SK-N-MC (cell line): ENCODE measurements at regions not wholly inside any gene's neighbourhood (a gene's known extent, or its start where the extent isn't known, plus 50 kb on each side); places are given as distances from the start of the nearest gene placed in this dataset.

Experiments
- DNase-seq: peaks from one replicate; pipeline ENCODE4 v3.0.0-alpha.2; 2011; ENCODE audit warnings: low read depth, low spot score
- H3K27ac ChIP-seq: fragments of 200-600 bp; sonication (generic); 2 replicates; pipeline ENCODE4 v1.5.1; 2016; ENCODE audit warnings: mixed run types
- H3K36me3 ChIP-seq: fragments of 200-600 bp; sonication (generic); 2 replicates; pipeline ENCODE4 v1.6.1; 2017; ENCODE audit warnings: antibody characterized with exemption, low read length, mixed read lengths; ENCODE audit not compliant: insufficient read depth
- H3K4me3 ChIP-seq: fragments of 200-600 bp; sonication (generic); 2 replicates; pipeline ENCODE4 v1.5.1; 2016
- H3K9ac ChIP-seq: fragments of 200-600 bp; sonication (generic); 2 replicates; pipeline ENCODE4 v1.8.0; 2017; ENCODE audit warnings: mixed run types, mixed read lengths; ENCODE audit not compliant: insufficient read length
- H3K9me3 ChIP-seq: fragments of 200-600 bp; sonication (generic); 2 replicates; pipeline ENCODE4 v1.6.1; 2017; ENCODE audit warnings: low read depth, mild to moderate bottlenecking, antibody characterized with exemption, low read length, moderate library complexity, mixed read lengths
- EZH2 ChIP-seq: fragments of 200-600 bp; sonication (generic); IDR thresholded peaks from one replicate; pipeline ENCODE4 v1.6.1; 2017; ENCODE audit warnings: antibody characterized with exemption
- FOXP2 ChIP-seq: optimal IDR thresholded peaks from 2 replicates; pipeline ENCODE3; 2011; ENCODE audit warnings: mild to moderate bottlenecking, moderate library complexity; ENCODE audit not compliant: insufficient read depth; ENCODE audit errors: extremely low read length, control extremely low read depth
- POLR2AphosphoS5 ChIP-seq: IDR thresholded peaks from 2 replicates; pipeline ENCODE4 v1.6.1; 2012; ENCODE audit warnings: mild to moderate bottlenecking, low read depth, low read length, borderline replicate concordance

DNA sequence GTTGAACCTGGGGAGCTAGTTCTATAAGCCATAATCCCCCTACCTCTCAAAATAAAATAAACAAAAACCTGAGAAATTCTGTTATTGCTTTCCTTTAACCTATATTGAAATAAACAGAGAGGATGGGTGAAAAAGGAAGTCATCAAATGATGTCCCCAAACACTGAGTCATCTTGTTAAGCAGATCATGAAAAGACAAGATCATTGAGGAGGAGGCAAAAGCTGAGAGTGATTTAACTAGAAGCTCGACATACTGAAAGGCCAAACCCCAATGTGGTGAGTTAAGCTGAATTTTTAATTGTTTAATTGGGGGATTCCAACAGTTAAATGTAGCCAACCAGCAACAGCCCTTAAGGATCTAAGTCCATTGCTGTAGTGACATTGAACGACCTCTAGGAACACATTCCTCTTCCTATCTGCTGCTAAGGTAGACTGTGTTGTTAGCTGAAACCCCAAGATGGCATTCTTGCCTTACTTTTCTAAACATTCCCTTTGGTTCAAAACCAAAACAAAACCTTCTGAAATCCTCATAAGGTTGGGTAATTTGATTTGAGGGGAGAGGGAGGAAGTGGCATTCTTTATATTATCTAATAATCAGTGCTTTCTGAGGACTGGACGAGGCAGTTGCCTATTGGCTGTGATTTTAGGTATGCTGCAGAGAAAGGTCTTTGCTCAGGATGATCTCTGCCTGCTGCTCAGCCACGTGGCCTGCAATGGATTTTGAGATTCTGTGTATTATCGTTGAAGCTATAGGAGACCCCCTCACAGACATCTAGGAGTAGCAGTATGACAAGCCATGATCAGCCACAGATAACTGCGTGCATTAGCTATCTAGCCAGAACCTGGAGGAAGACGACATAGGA, 62.7 kb upstream of the BNIP2 start:
- Histone ChIP-seq H3K9ac (no peak overlapping the region), H3K9me3 (no peaks in the 10 kb centered on the region)
- DNase-seq, result peak; percentile 6

GRCh38 chr15:59746777-59747176, 57.7 kb upstream of the BNIP2 start:
- H3K9ac ChIP-seq, result no peak overlapping the region
- H3K36me3 ChIP-seq, result no peaks in the 10 kb centered on the region
- H3K27ac ChIP-seq, result no peak overlapping the region
- TF ChIP-seq EZH2 (no peak), POLR2AphosphoS5 (no peak), FOXP2 (no peak)
- H3K4me3 ChIP-seq, result no peak overlapping the region
- H3K9me3 ChIP-seq, result no peaks in the 10 kb centered on the region
- no peak for DNase-seq

More for the DNA sequence above, 62.7 kb upstream of the BNIP2 start:
- H3K4me3 ChIP-seq, result no peak overlapping the region
- H3K27ac ChIP-seq, result no peak overlapping the region
- H3K36me3 ChIP-seq, result no peaks in the 10 kb centered on the region
- TF ChIP-seq POLR2AphosphoS5 (no peak), FOXP2 (no peak), EZH2 (no peak)

GRCh38 chr15:59741274-59741906, 52.3 kb upstream of the BNIP2 start:
- no peaks in the 10 kb centered on the region for H3K36me3 ChIP-seq
- no peak for TF ChIP-seq POLR2AphosphoS5
- TF ChIP-seq FOXP2, result no peak
- no peak overlapping the region for H3K9ac ChIP-seq
- no peaks in the 10 kb centered on the region for H3K9me3 ChIP-seq
- no peak for DNase-seq
- H3K4me3 ChIP-seq, result 0 out of 2 replicates have a peak overlapping the region, but pooled peaks have one; percentile 1
- H3K27ac ChIP-seq, result no peak overlapping the region

DNA sequence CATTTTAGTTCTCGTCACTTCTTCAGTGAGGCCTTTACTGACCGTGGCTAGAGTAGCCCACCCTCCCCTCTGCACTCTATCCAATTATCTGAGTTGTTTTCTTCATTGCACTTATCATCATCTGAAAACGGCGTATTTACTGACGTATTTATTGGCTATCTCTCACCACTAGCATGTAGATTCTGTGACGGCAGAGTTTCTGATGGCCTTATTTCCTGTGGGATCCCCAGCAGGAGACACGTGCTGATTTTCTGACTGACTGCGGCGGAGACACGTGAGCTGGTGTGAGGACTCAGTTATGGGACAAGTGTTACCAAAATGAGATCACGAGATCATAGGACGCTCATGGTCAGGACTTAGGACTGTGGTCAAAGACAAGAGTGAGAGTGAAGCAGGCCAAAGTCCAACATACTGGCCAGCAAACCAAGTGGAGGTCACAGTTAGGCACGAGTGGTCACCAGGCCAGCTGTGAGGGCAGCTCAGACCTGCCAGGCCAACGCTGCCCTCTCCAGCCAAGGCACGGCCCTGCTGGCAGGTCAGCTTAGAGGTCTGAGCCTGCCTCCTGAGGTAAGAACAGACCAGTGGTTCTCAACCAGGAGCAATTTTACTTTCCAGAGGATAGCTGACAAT, 50.6 kb upstream of the BNIP2 start:
- no peak for DNase-seq
- no peak overlapping the region for H3K27ac ChIP-seq

More for the DNA sequence above, 50.6 kb upstream of the BNIP2 start:
- no peaks in the 10 kb centered on the region for H3K9me3 ChIP-seq
- TF ChIP-seq FOXP2 (no peak), POLR2AphosphoS5 (no peak), EZH2 (no peak)
- H3K36me3 ChIP-seq, result no peaks in the 10 kb centered on the region
- no peak overlapping the region for H3K4me3 ChIP-seq
- no peak overlapping the region for H3K9ac ChIP-seq
